Stimulated activated naive CD8-positive, alpha-beta T cell treated with anti-CD3 and anti-CD28 coated beads, Interleukin-15, amount 100 ng/mL, for 72 hours (primary cell): ENCODE measurements at regions not wholly inside any gene's neighbourhood (a gene's known extent, or its start where the extent isn't known, plus 50 kb on each side); places are given as distances from the start of the nearest gene placed in this dataset.

Experiments
- ATAC-seq: fragments of 150-1000 bp; cut with Tn5 transposase; 2 replicates; pipeline ENCODE4 v1.10.0; 2021; ENCODE audit warnings: mild to moderate bottlenecking, moderate library complexity
- DNase-seq, 2 donors: peaks; one replicate each; pipeline ENCODE4 v3.0.0; 2021 to 2022
- H3K27ac Mint-ChIP-seq, 2 donors: one replicate each; pipeline ENCODE4 v1.8.0; 2022; ENCODE audit warnings: mild to moderate bottlenecking in 2 of 2, mixed read lengths in 2 of 2, moderate library complexity in 2 of 2
- H3K27me3 Mint-ChIP-seq: one replicate; pipeline ENCODE4 v1.8.0; 2022; ENCODE audit warnings: mixed read lengths
- H3K4me1 Mint-ChIP-seq: one replicate; pipeline ENCODE4 v1.8.0; 2022; ENCODE audit warnings: mild to moderate bottlenecking, mixed read lengths
- H3K4me3 Mint-ChIP-seq, 2 donors: one replicate each; pipeline ENCODE4 v1.8.0; 2022; ENCODE audit warnings: mild to moderate bottlenecking in 2 of 2, mixed read lengths in 2 of 2, moderate library complexity in 1 of 2
- H3K9me3 Mint-ChIP-seq, 2 donors: one replicate each; pipeline ENCODE4 v1.8.0; 2022; ENCODE audit warnings: mixed read lengths in 2 of 2

- peaks cover 4 to 12% of the 10 kb centered on the region in 2 donors for H3K9me3 Mint-ChIP-seq
- no peaks in the 10 kb centered on the region for H3K27me3 Mint-ChIP-seq
- no peak for DNase-seq
- no peak for ATAC-seq
- no peak overlapping the region for H3K4me3 Mint-ChIP-seq
- peak overlapping the region in 1 of 2 donors; percentile 36 for H3K27ac Mint-ChIP-seq
- no peaks in the 10 kb centered on the region for H3K4me1 Mint-ChIP-seq
Measured at GRCh38 chr6:50187351-50187921, 137.7 kb upstream of the DEFB112 start.

GRCh38 chr6:50198245-50198644, 148.5 kb upstream of the DEFB112 start:
- Mint-ChIP-seq H3K4me3 (no peak overlapping the region), H3K4me1 (no peaks in the 10 kb centered on the region), H3K27me3 (no peaks in the 10 kb centered on the region), H3K9me3 (peaks cover 0 to 5% of the 10 kb centered on the region in 2 donors), H3K27ac (no peak overlapping the region)
- ATAC-seq: no peak
- no peak for DNase-seq

- Mint-ChIP-seq H3K27ac (no peak overlapping the region), H3K9me3 (peaks cover 5 to 6% of the 10 kb centered on the region in 2 donors), H3K4me1 (no peaks in the 10 kb centered on the region), H3K4me3 (no peak overlapping the region), H3K27me3 (no peaks in the 10 kb centered on the region)
- no peak for DNase-seq
- ATAC-seq: no peak
Measured at GRCh38 chr6:50202766-50203165, 153.0 kb upstream of the DEFB112 start.

- peaks cover 5 to 6% of the 10 kb centered on the region in 2 donors for H3K9me3 Mint-ChIP-seq
- H3K4me1 Mint-ChIP-seq: no peaks in the 10 kb centered on the region
- no peak for DNase-seq
- no peak overlapping the region for H3K27ac Mint-ChIP-seq
- H3K27me3 Mint-ChIP-seq: no peaks in the 10 kb centered on the region
- H3K4me3 Mint-ChIP-seq: no peak overlapping the region
- ATAC-seq: no peak
Measured at GRCh38 chr6:50211582-50211981, 161.9 kb upstream of the DEFB112 start.

GRCh38 chr6:50213146-50213545, 163.4 kb upstream of the DEFB112 start:
- Mint-ChIP-seq H3K4me3 (no peak overlapping the region), H3K27me3 (no peaks in the 10 kb centered on the region), H3K9me3 (peaks cover 0 to 5% of the 10 kb centered on the region in 2 donors), H3K27ac (no peak overlapping the region), H3K4me1 (no peaks in the 10 kb centered on the region)
- DNase-seq: no peak
- ATAC-seq: no peak

GRCh38 chr6:50214937-50215336, 165.2 kb upstream of the DEFB112 start:
- ATAC-seq (no peak), DNase-seq (no peak)
- Mint-ChIP-seq H3K27me3 (no peaks in the 10 kb centered on the region), H3K4me1 (no peaks in the 10 kb centered on the region), H3K4me3 (no peak overlapping the region), H3K27ac (no peak overlapping the region), H3K9me3 (no peaks in the 10 kb centered on the region)

GRCh38 chr6:50217841-50218240, 168.1 kb upstream of the DEFB112 start:
- no peaks in the 10 kb centered on the region for H3K4me1 Mint-ChIP-seq
- H3K4me3 Mint-ChIP-seq: no peak overlapping the region
- no peak overlapping the region for H3K27ac Mint-ChIP-seq
- H3K9me3 Mint-ChIP-seq: peaks cover 4 to 5% of the 10 kb centered on the region in 2 donors
- H3K27me3 Mint-ChIP-seq: no peaks in the 10 kb centered on the region
- ATAC-seq (no peak), DNase-seq (no peak)

GRCh38 chr6:50236164-50236563, 186.4 kb upstream of the DEFB112 start:
- no peak overlapping the region for H3K4me3 Mint-ChIP-seq
- H3K9me3 Mint-ChIP-seq: peaks cover 5 to 17% of the 10 kb centered on the region in 2 donors
- no peaks in the 10 kb centered on the region for H3K4me1 Mint-ChIP-seq
- no peak for DNase-seq
- no peaks in the 10 kb centered on the region for H3K27me3 Mint-ChIP-seq
- ATAC-seq: no peak
- H3K27ac Mint-ChIP-seq: no peak overlapping the region

GRCh38 chr6:50239853-50240252, 190.1 kb upstream of the DEFB112 start:
- Mint-ChIP-seq H3K27ac (no peak overlapping the region), H3K27me3 (no peaks in the 10 kb centered on the region), H3K4me1 (no peaks in the 10 kb centered on the region), H3K4me3 (no peak overlapping the region), H3K9me3 (peaks cover 0 to 5% of the 10 kb centered on the region in 2 donors)
- ATAC-seq: no peak
- no peak for DNase-seq

- Mint-ChIP-seq H3K4me1 (no peaks in the 10 kb centered on the region), H3K4me3 (no peak overlapping the region), H3K27ac (no peak overlapping the region), H3K27me3 (no peaks in the 10 kb centered on the region), H3K9me3 (no peaks in the 10 kb centered on the region)
- DNase-seq (no peak), ATAC-seq (no peak)
Measured at GRCh38 chr6:50240986-50241385, 191.3 kb upstream of the DEFB112 start.

GRCh38 chr6:50249493-50249892, 199.8 kb upstream of the DEFB112 start:
- Mint-ChIP-seq H3K4me3 (no peak overlapping the region), H3K9me3 (no peaks in the 10 kb centered on the region), H3K27me3 (no peaks in the 10 kb centered on the region), H3K27ac (no peak overlapping the region), H3K4me1 (no peaks in the 10 kb centered on the region)
- DNase-seq: no peak
- ATAC-seq: no peak

GRCh38 chr6:50257322-50257721, 207.6 kb upstream of the DEFB112 start:
- H3K4me1 Mint-ChIP-seq: no peaks in the 10 kb centered on the region
- ATAC-seq (no peak), DNase-seq (no peak)
- H3K27ac Mint-ChIP-seq: no peak overlapping the region
- H3K27me3 Mint-ChIP-seq: no peaks in the 10 kb centered on the region
- H3K4me3 Mint-ChIP-seq: no peak overlapping the region
- peaks cover 12 to 22% of the 10 kb centered on the region in 2 donors for H3K9me3 Mint-ChIP-seq

- Mint-ChIP-seq H3K27ac (no peak overlapping the region), H3K4me1 (no peaks in the 10 kb centered on the region), H3K4me3 (no peak overlapping the region), H3K27me3 (no peaks in the 10 kb centered on the region), H3K9me3 (peaks cover 16 to 35% of the 10 kb centered on the region in 2 donors)
- DNase-seq: no peak
- ATAC-seq: no peak
Measured at GRCh38 chr6:50259903-50260302, 210.2 kb upstream of the DEFB112 start.

GRCh38 chr6:50264995-50265571, 215.4 kb upstream of the DEFB112 start:
- DNase-seq (no peak), ATAC-seq (no peak)
- H3K27me3 Mint-ChIP-seq: no peaks in the 10 kb centered on the region
- peak overlapping the region in 1 of 2 donors; percentile 23 for H3K27ac Mint-ChIP-seq
- no peak overlapping the region for H3K4me3 Mint-ChIP-seq
- peaks cover 9 to 21% of the 10 kb centered on the region in 2 donors for H3K9me3 Mint-ChIP-seq
- no peaks in the 10 kb centered on the region for H3K4me1 Mint-ChIP-seq

GRCh38 chr6:50270415-50270814, 220.7 kb upstream of the DEFB112 start:
- no peak overlapping the region for H3K4me3 Mint-ChIP-seq
- no peak overlapping the region for H3K27ac Mint-ChIP-seq
- DNase-seq: no peak
- ATAC-seq: no peak
- H3K27me3 Mint-ChIP-seq: no peaks in the 10 kb centered on the region
- no peaks in the 10 kb centered on the region for H3K4me1 Mint-ChIP-seq
- H3K9me3 Mint-ChIP-seq: peaks cover 9 to 15% of the 10 kb centered on the region in 2 donors

GRCh38 chr6:50271266-50271665, 221.5 kb upstream of the DEFB112 start:
- Mint-ChIP-seq H3K27me3 (no peaks in the 10 kb centered on the region), H3K4me1 (no peaks in the 10 kb centered on the region), H3K4me3 (no peak overlapping the region), H3K9me3 (peaks cover 9 to 13% of the 10 kb centered on the region in 2 donors), H3K27ac (no peak overlapping the region)
- DNase-seq (no peak), ATAC-seq (no peak)

- H3K4me1 Mint-ChIP-seq: no peaks in the 10 kb centered on the region
- H3K27ac Mint-ChIP-seq: no peak overlapping the region
- no peak overlapping the region for H3K4me3 Mint-ChIP-seq
- H3K9me3 Mint-ChIP-seq: peaks cover 9 to 13% of the 10 kb centered on the region in 2 donors
- no peak for DNase-seq
- no peaks in the 10 kb centered on the region for H3K27me3 Mint-ChIP-seq
- no peak for ATAC-seq
Measured at GRCh38 chr6:50271817-50272216, 222.1 kb upstream of the DEFB112 start.
